GM12891 (cell line): ENCODE measurements at regions not wholly inside any gene's neighbourhood (a gene's known extent, or its start where the extent isn't known, plus 50 kb on each side); places are given as distances from the start of the nearest gene placed in this dataset.

Experiments
- PAX5 ChIP-seq: IDR thresholded peaks from 2 replicates; pipeline ENCODE4 v1.6.1; 2011; ENCODE audit warnings: low read length, moderate library complexity, mild to moderate bottlenecking; ENCODE audit not compliant: insufficient read depth, severe bottlenecking
- POLR2A ChIP-seq: IDR thresholded peaks from 2 replicates; pipeline ENCODE4 v1.6.1; 2011; ENCODE audit warnings: low read depth, low read length, control low read depth
- POLR2AphosphoS5 ChIP-seq: IDR thresholded peaks from 2 replicates; pipeline ENCODE4 v1.6.1; 2011; ENCODE audit warnings: low read depth, low read length, control low read depth
- TAF1 ChIP-seq: IDR thresholded peaks from 2 replicates; pipeline ENCODE4 v1.6.1; 2011; ENCODE audit warnings: low read depth, low read length, control low read depth

DNA sequence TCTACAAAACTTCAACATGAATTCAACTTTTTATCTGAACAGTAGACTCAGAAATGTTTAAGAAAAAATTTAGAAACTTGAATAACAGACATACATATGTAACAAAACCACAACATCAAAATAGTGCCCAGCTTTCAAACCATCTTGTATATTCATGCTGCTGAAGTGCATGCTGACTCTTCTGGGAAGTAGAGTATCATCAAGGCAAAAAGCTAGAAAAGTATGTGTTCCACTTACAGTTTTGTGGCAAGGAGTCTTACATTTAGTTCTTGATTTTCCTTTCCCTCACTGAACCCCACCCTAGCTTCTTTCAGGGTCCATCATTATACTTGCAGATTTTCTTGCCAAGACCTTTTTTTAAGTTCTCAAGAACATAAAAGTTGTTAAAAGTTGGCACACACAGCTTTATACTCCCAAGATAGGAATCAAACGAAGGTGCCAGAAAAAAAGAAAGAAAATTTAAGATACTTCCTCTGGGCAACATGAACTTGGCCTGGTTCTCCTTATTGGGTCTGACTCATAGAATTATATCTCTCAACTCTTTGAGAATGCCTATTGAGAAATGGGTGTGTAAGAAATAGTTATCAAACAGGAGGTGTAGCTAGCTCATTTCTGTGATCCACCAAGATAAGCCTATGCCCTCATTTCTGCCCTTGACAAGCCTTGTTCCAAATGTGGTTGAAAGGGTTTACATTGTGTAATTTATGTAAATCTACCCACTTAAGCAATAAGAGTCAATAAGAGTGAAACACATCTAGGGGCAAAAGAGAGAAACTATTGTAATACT, 667.6 kb upstream of the ACVR2A start:
- TF ChIP-seq POLR2A (no peak), POLR2AphosphoS5 (no peak), TAF1 (no peak), PAX5 (no peak)
